HUES64 (cell line): ENCODE measurements at regions not wholly inside any gene's neighbourhood (a gene's known extent, or its start where the extent isn't known, plus 50 kb on each side); places are given as distances from the start of the nearest gene placed in this dataset.

Source experiments
- H3K27ac ChIP-seq: 2 replicates; pipeline ENCODE4 v1.7.0; 2013; ENCODE audit warnings: low read depth, low read length, inconsistent platforms
- H3K27me3 ChIP-seq: 2 replicates; pipeline ENCODE4 v1.6.1; 2013; ENCODE audit warnings: mild to moderate bottlenecking, low read length; ENCODE audit not compliant: insufficient read depth
- H3K36me3 ChIP-seq: 2 replicates; pipeline ENCODE4 v1.6.1; 2013; ENCODE audit warnings: mild to moderate bottlenecking, low read length; ENCODE audit not compliant: insufficient read depth
- H3K4me1 ChIP-seq: 2 replicates; pipeline ENCODE4 v1.6.1; 2013; ENCODE audit warnings: mild to moderate bottlenecking, low read length, moderate library complexity; ENCODE audit not compliant: insufficient read depth
- H3K4me3 ChIP-seq: 2 replicates; pipeline ENCODE4 v1.5.1; 2013; ENCODE audit warnings: mild to moderate bottlenecking, low read length, moderate library complexity
- H3K9ac ChIP-seq: 2 replicates; pipeline ENCODE4 v1.6.1; 2013; ENCODE audit warnings: mild to moderate bottlenecking, low read depth, low read length
- H3K9me3 ChIP-seq: 2 replicates; pipeline ENCODE4 v1.6.1; 2013; ENCODE audit warnings: low read depth, low read length; ENCODE audit not compliant: insufficient read depth
- WGBS: fragments of 150-250, 120-280 bp; methylation state at CpG from one replicate; pipeline ENCODE4 v1.1.7; 2013; ENCODE audit warnings: missing lambda C conversion rate; 5-methylcytosine and 5-hydroxymethylcytosine counted together

DNA sequence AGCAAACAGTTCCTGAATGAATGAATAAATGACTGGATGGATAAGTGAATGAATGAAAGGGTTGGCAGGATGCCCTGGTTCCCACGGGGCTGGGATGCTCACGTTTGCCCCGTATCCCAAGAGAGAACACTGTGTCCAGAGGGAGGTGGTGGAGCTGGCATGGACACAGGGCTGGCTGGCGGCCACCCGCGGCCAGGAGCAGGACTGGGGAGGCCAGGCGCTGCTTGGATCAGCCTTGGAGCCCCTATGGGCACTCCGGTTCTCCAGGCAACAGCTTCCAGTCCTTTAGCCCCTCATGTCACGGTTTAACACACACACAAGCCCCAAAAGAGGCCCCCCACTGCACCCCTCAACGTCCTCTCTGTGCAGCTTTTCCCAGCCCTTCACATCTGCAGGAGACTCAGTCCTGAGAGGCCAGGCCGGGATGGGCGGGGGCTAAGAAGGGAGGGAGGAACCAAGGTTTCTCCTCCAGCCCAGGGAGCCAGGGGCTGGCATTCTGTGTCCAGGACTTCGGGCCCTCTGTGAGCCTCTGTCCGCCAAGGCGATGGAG is 86.0 kb upstream of the ALDH1L1 start:
- Histone ChIP-seq H3K9me3 (0 out of 2 replicates have a peak, but pooled peaks cover 2% of the 10 kb centered on the region), H3K9ac (no peak overlapping the region), H3K4me1 (peaks cover 12% of the 10 kb centered on the region), H3K27ac (no peak overlapping the region), H3K4me3 (0 out of 2 replicates have a peak overlapping the region, but pooled peaks have one; percentile 58), H3K36me3 (no peaks in the 10 kb centered on the region), H3K27me3 (peaks cover 15% of the 10 kb centered on the region)
- 70% methylated on average over 15 of the region's 15 CpGs for WGBS

DNA sequence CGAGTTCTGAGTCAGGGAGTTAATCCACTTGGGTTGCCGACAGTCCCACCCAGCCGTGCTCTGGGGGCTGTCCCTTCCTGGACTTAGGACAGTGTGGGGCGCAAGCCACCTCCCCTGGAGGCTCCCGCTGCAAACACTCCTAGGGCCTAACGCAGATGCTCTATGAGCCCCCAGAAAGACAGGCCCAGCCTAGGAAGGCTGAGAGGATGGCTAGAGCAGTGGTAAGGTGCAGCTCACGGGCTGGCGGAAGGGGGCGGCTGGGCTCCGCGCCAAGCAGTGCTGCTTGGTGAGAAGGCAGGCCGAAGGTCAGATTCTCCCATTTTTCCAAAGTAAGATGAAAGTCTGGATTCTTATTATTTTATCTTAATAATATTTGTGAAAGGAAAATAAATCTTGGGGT is 84.6 kb upstream of the ALDH1L1 start:
- H3K9me3 ChIP-seq, result 0 out of 2 replicates have a peak, but pooled peaks cover 2% of the 10 kb centered on the region
- H3K9ac ChIP-seq, result no peak overlapping the region
- no peak overlapping the region for H3K27ac ChIP-seq
- H3K4me3 ChIP-seq, result no peak overlapping the region
- H3K36me3 ChIP-seq, result no peaks in the 10 kb centered on the region
- WGBS, result 86% methylated on average over 12 of the region's 12 CpGs
- peaks cover 12% of the 10 kb centered on the region for H3K4me1 ChIP-seq
- H3K27me3 ChIP-seq, result peaks cover 15% of the 10 kb centered on the region

- H3K4me3 ChIP-seq, result no peak overlapping the region
- 86% methylated on average over 7 of the region's 7 CpGs for WGBS
- H3K27me3 ChIP-seq, result peaks cover 15% of the 10 kb centered on the region
- H3K27ac ChIP-seq, result no peak overlapping the region
- H3K36me3 ChIP-seq, result no peaks in the 10 kb centered on the region
- no peak overlapping the region for H3K9ac ChIP-seq
- H3K9me3 ChIP-seq, result 0 out of 2 replicates have a peak, but pooled peaks cover 2% of the 10 kb centered on the region
- peaks cover 12% of the 10 kb centered on the region for H3K4me1 ChIP-seq
Measured at GRCh38 chr3:126264381-126264780, 84.0 kb upstream of the ALDH1L1 start.

GRCh38 chr3:126263971-126264370 is 83.6 kb upstream of the ALDH1L1 start:
- Histone ChIP-seq H3K9me3 (0 out of 2 replicates have a peak, but pooled peaks cover 2% of the 10 kb centered on the region), H3K4me3 (no peak overlapping the region), H3K27me3 (peaks cover 15% of the 10 kb centered on the region), H3K4me1 (peaks cover 12% of the 10 kb centered on the region), H3K27ac (no peak overlapping the region), H3K36me3 (no peaks in the 10 kb centered on the region), H3K9ac (no peak overlapping the region)
- 95% methylated on average over 4 of the region's 4 CpGs for WGBS

DNA sequence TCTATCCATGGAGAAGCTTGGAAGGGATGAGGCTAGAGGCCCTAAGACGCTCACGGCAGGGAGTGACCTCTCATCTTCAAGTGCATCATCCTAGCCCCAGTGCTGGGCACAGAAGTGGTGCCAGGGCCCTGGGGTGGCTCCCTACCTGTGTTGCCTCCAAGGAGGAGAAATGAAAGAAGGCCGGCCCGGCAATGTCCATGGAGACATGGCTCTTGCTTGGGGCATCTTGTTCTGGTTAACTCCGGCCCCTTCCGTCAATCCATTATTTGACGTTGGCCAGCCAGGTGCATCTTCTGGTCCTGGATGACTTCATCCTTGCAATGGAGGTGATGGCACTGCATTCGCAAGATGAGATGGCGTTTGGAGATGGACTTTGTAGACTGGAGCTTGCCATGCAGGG is 83.2 kb upstream of the ALDH1L1 start:
- Histone ChIP-seq H3K36me3 (no peaks in the 10 kb centered on the region), H3K4me1 (peaks cover 12% of the 10 kb centered on the region), H3K9me3 (0 out of 2 replicates have a peak, but pooled peaks cover 2% of the 10 kb centered on the region), H3K27ac (no peak overlapping the region), H3K9ac (no peak overlapping the region), H3K27me3 (peaks cover 12% of the 10 kb centered on the region), H3K4me3 (no peak overlapping the region)
- 92% methylated on average over 9 of the region's 9 CpGs for WGBS

DNA sequence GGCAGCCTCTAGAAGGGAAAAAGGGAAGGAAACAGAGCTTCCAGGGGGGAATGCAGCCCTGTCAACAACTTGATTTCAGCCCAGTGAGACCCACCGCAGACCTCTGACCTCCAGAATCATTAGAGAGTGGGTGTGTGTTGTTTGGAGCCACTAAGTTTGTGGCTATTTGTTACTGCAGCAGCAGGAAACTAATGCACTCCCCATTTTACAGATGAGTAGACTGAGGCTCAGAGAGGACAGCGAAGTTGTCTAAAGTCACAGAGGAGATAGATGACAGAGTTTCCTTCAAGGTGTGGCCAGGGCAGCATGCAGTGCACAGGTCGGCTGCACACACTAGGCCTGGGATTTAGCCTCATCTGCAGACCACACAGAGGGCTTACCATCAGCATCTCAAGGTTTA is 81.8 kb upstream of the ALDH1L1 start:
- peaks cover 6% of the 10 kb centered on the region for H3K27me3 ChIP-seq
- 94% methylated on average over 3 of the region's 3 CpGs for WGBS
- H3K9me3 ChIP-seq, result 0 out of 2 replicates have a peak, but pooled peaks cover 2% of the 10 kb centered on the region
- no peak overlapping the region for H3K9ac ChIP-seq
- peaks cover 12% of the 10 kb centered on the region for H3K4me1 ChIP-seq
- H3K27ac ChIP-seq, result no peak overlapping the region
- H3K36me3 ChIP-seq, result no peaks in the 10 kb centered on the region
- H3K4me3 ChIP-seq, result no peak overlapping the region

- no peak overlapping the region for H3K4me3 ChIP-seq
- H3K9ac ChIP-seq, result peak overlapping the region; percentile 22
- WGBS, result 65% methylated on average over 6 of the region's 6 CpGs
- no peaks in the 10 kb centered on the region for H3K27me3 ChIP-seq
- H3K9me3 ChIP-seq, result 0 out of 2 replicates have a peak, but pooled peaks cover 2% of the 10 kb centered on the region
- no peak overlapping the region for H3K27ac ChIP-seq
- no peaks in the 10 kb centered on the region for H3K36me3 ChIP-seq
- peaks cover 4% of the 10 kb centered on the region; the same call in 1 of the 2 replicates for H3K4me1 ChIP-seq
Measured at GRCh38 chr3:126261037-126261436, 80.7 kb upstream of the ALDH1L1 start.

DNA sequence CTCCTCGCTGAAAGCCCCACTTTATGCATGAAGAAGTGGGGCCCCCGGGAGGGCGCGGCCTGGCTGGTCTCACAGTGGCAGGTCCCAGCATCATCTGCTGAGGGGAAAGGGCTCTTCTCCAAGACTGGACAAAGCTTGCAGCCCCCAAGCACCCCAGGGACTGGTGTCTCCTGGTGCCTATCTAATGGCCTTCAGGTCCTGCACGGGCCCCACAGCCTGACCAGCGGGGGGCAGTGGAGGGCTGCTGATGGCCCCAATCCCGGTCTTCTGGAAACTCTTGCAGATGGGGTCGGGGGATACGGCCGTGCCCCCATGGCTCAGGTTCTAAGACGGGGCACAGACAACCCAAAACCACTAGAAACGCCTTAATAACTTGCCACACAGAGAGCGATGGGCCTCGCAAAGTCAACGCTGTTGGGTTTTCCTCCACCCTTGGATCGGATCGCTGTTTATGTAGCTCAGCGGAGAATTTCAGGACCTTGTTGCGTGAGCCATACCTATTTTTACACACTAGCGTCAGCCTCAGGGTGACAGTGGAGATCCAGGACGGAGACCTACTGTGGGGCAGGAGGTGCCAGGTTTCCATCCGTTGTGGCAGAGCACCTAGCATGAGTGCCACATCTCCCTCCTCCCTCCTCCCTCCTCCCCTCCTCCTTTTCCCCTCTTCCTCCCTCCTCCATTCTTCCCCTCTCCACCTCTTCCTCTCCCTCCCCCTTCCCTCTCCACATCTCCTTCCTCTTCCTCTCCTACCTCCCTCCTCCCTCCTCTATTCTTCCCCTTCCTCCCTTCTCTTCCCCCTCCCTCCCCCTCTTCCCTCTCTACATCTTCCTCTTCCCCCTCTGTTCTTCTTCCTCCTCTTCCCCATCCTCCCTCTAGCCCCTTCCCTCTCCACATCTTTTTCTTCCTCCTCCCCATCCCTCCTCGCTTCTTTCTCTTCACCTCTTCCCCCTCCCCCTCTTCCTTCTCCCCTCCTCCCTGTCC is 79.3 kb upstream of the ALDH1L1 start:
- Histone ChIP-seq H3K27me3 (no peaks in the 10 kb centered on the region), H3K9me3 (0 out of 2 replicates have a peak, but pooled peaks cover 2% of the 10 kb centered on the region), H3K27ac (no peak overlapping the region)

GRCh38 chr3:126258670-126259069 is 78.3 kb upstream of the ALDH1L1 start:
- Histone ChIP-seq H3K4me1 (no peaks in the 10 kb centered on the region; the same call in 1 of the 2 replicates), H3K4me3 (no peak overlapping the region), H3K9ac (no peak overlapping the region), H3K9me3 (0 out of 2 replicates have a peak, but pooled peaks cover 2% of the 10 kb centered on the region), H3K36me3 (no peaks in the 10 kb centered on the region), H3K27me3 (no peaks in the 10 kb centered on the region), H3K27ac (no peak overlapping the region)
- 67% methylated on average over 1 of the region's 1 CpG for WGBS

More for the DNA sequence above, 79.3 kb upstream of the ALDH1L1 start:
- Histone ChIP-seq H3K9ac (no peak overlapping the region), H3K36me3 (no peaks in the 10 kb centered on the region), H3K4me1 (no peaks in the 10 kb centered on the region; the same call in 1 of the 2 replicates), H3K4me3 (peak overlapping the region; percentile 37)
- 54% methylated on average over 23 of the region's 23 CpGs for WGBS

DNA sequence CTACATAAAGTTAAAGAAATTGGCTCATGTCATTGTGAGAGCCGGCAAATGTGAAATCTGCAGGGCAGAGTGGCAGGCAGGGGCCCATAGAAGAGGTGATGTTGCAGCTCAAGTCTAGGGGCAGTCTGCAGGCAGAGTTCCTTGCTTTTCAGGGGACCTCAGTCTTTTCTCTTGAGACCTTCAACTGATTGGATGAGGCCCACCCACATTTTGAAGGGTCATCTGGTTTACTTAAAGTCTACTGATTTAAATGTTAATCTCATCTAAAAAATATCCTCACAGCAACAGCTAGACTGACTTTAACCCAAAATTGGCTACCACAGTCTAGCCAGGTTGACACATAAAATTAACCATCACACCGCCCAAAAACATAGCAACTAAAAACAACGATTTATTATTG is 77.6 kb upstream of the ALDH1L1 start:
- no peak overlapping the region for H3K9ac ChIP-seq
- H3K4me1 ChIP-seq, result no peaks in the 10 kb centered on the region; the same call in 1 of the 2 replicates
- 0 out of 2 replicates have a peak, but pooled peaks cover 2% of the 10 kb centered on the region for H3K9me3 ChIP-seq
- no peak overlapping the region for H3K4me3 ChIP-seq
- no peaks in the 10 kb centered on the region for H3K36me3 ChIP-seq
- 97% methylated on average over 3 of the region's 3 CpGs for whole genome bisulfite sequencing
- no peaks in the 10 kb centered on the region for H3K27me3 ChIP-seq
- H3K27ac ChIP-seq, result no peak overlapping the region

DNA sequence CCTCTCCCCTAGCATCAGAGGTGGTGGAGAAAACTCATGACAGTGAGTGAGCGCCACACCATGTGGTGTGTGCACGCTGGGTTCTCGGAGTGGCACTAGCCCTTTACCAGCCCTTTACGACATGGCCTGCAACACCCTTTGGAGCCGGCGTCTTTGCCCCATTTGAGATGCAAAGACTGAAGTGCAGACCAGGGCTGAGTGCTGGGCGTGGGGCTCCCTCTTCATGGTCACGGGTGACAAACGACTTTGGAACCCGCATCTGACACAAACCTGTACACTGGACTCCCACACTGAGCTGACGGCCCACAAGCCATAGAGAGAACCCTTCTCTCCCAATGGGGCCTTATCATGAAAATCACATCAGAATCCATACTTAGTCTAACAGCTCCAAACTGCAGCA is 76.8 kb upstream of the ALDH1L1 start:
- Histone ChIP-seq H3K36me3 (no peaks in the 10 kb centered on the region), H3K27me3 (no peaks in the 10 kb centered on the region), H3K9me3 (0 out of 2 replicates have a peak, but pooled peaks cover 2% of the 10 kb centered on the region), H3K9ac (no peak overlapping the region), H3K4me3 (no peak overlapping the region), H3K27ac (no peak overlapping the region), H3K4me1 (no peaks in the 10 kb centered on the region; the same call in 1 of the 2 replicates)
- 93% methylated on average over 11 of the region's 11 CpGs for WGBS
